Natural killer cell (primary cell): ENCODE measurements at regions not wholly inside any gene's neighbourhood (a gene's known extent, or its start where the extent isn't known, plus 50 kb on each side); places are given as distances from the start of the nearest gene placed in this dataset.

Experiments used
- ATAC-seq, 3 donors: fragments of 150-1000 bp in 2 of 3; fragments of 200-7000 bp in 1 of 3; cut with Tn5 transposase; 1 replicate in 1 of 3; 2 replicates in 2 of 3; pipeline ENCODE4 v1.10.0; 2021; ENCODE audit warnings: mild to moderate bottlenecking in 2 of 3, moderate library complexity in 2 of 3
- DNase-seq, 2 donors: peaks; one replicate each; pipeline versions ENCODE4 v3.0.0 to v3.0.0-alpha.2; 2013 to 2021; ENCODE audit warnings: mixed read lengths in 1 of 2
- H3K27ac ChIP-seq: one replicate; pipeline ENCODE4 v1.5.1; 2013; ENCODE audit warnings: mild to moderate bottlenecking, low read length
- H3K27me3 ChIP-seq: one replicate; pipeline ENCODE4 v1.6.1; 2013; ENCODE audit warnings: low read length; ENCODE audit not compliant: control insufficient read depth, insufficient read depth
- H3K36me3 ChIP-seq: one replicate; pipeline ENCODE4 v1.6.1; 2013; ENCODE audit warnings: low read length; ENCODE audit not compliant: control insufficient read depth, insufficient read depth
- H3K4me1 ChIP-seq: one replicate; pipeline ENCODE4 v1.6.1; 2013; ENCODE audit warnings: low read length; ENCODE audit not compliant: control insufficient read depth, insufficient read depth
- H3K4me3 ChIP-seq: one replicate; pipeline ENCODE4 v1.5.1; 2013; ENCODE audit warnings: low read length
- H3K9me3 ChIP-seq: one replicate; pipeline ENCODE4 v1.6.1; 2013; ENCODE audit warnings: low read length; ENCODE audit not compliant: control insufficient read depth, insufficient read depth
- H3K27ac Mint-ChIP-seq, 2 donors: one replicate each; pipeline ENCODE4 v1.8.0; 2022; ENCODE audit warnings: mild to moderate bottlenecking in 2 of 2, mixed read lengths in 2 of 2, moderate library complexity in 1 of 2
- H3K27me3 Mint-ChIP-seq, 2 donors: one replicate each; pipeline ENCODE4 v1.8.0; 2022; ENCODE audit warnings: low read depth in 2 of 2, mixed read lengths in 2 of 2
- H3K36me3 Mint-ChIP-seq: one replicate; pipeline ENCODE4 v1.8.0; 2022; ENCODE audit warnings: mixed read lengths
- H3K4me1 Mint-ChIP-seq, 2 donors: one replicate each; pipeline ENCODE4 v1.8.0; 2022; ENCODE audit warnings: mixed read lengths in 2 of 2
- H3K4me3 Mint-ChIP-seq: one replicate; pipeline ENCODE4 v1.8.0; 2022; ENCODE audit warnings: mild to moderate bottlenecking, moderate library complexity, mixed read lengths
- H3K9me3 Mint-ChIP-seq, 2 donors: one replicate each; pipeline ENCODE4 v1.8.0; 2022; ENCODE audit warnings: mixed read lengths in 2 of 2
- CTCF ChIP-seq: fragments of 200-600 bp; IDR thresholded peaks from one replicate; pipeline ENCODE4 v1.8.0; 2022; ENCODE audit warnings: antibody characterized with exemption
- WGBS: methylation state at CpG from one replicate; pipeline ENCODE4 v1.1.7; 2013; ENCODE audit warnings: missing lambda C conversion rate; ENCODE audit not compliant: insufficient coverage; 5-methylcytosine and 5-hydroxymethylcytosine counted together
- intact Hi-C: fragments of 100-400 bp; cut with micrococcal nuclease; formaldehyde crosslinking; loops from one replicate; pipeline ENCODE4 v1.14.2; 2022

DNA sequence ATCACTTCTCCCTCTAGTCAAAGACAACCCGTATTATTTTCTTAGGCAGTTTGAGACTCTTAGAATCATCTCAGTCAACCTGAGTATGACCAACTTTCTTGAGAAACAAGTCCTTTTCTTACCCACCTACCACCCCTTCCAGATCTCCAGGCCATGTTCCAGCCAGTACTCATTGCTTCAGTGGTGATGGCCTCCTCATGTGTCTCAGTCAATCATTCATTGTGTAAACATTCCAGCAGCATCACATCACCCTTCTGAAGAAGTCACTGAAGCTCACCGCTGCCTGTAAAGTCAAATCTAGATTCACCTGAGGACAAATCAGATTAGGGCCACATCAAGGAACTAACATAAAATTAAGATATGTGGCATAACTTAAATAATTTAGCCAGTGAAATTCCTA, 467.2 kb upstream of the NRP1 start:
- peaks cover 2 to 4% of the 10 kb centered on the region in 2 donors for H3K4me1 Mint-ChIP-seq
- peaks cover 0 to 5% of the 10 kb centered on the region in 2 donors for H3K27me3 Mint-ChIP-seq
- 96% methylated on average over 2 of the region's 2 CpGs for WGBS
- no peak for ATAC-seq
- TF ChIP-seq CTCF: no peak
- no peaks in the 10 kb centered on the region for H3K9me3 Mint-ChIP-seq
- no peak for DNase-seq
- H3K36me3 Mint-ChIP-seq: no peaks in the 10 kb centered on the region
- no peak overlapping the region for H3K27ac ChIP-seq
- no peak overlapping the region for H3K4me3 Mint-ChIP-seq
- H3K27ac Mint-ChIP-seq: no peak overlapping the region
- no peaks in the 10 kb centered on the region for H3K36me3 ChIP-seq
- H3K4me3 ChIP-seq: no peak overlapping the region
- H3K9me3 ChIP-seq: no peaks in the 10 kb centered on the region
- intact Hi-C loops: no loop called here
- peaks cover 4% of the 10 kb centered on the region for H3K4me1 ChIP-seq
- no peaks in the 10 kb centered on the region for H3K27me3 ChIP-seq

GRCh38 chr10:33800986-33801385, 466.5 kb upstream of the NRP1 start:
- Mint-ChIP-seq H3K9me3 (no peaks in the 10 kb centered on the region), H3K36me3 (no peaks in the 10 kb centered on the region), H3K27me3 (peaks cover 0 to 5% of the 10 kb centered on the region in 2 donors), H3K4me3 (no peak overlapping the region), H3K4me1 (peaks cover 8 to 9% of the 10 kb centered on the region in 2 donors), H3K27ac (no peak overlapping the region)
- Histone ChIP-seq H3K9me3 (no peaks in the 10 kb centered on the region), H3K4me1 (peaks cover 9% of the 10 kb centered on the region), H3K27ac (no peak overlapping the region), H3K36me3 (no peaks in the 10 kb centered on the region), H3K27me3 (no peaks in the 10 kb centered on the region), H3K4me3 (no peak overlapping the region)
- DNase-seq: no peak
- no peak for ATAC-seq
- TF ChIP-seq CTCF: no peak
- intact Hi-C loops: no loop called here

DNA sequence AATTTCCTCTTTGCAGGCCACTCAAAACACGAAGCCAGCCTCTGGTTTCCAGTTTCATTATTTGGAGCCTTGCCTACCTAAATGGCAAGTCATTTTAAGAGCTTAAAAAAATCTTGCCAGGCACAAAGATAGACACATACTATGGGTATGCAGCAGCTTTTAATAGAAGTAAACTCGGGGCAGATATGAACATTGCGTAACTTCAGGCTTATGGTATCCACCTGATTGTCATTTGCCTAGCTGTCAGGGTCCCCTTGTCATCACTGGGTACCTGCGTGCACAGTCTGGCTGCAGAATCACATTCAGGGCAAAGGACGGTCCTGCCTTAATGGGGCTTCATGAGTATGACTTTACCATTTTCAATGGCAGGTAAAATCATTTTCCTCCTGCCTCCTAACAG, 466.1 kb upstream of the NRP1 start:
- intact Hi-C loops: no loop called here
- peaks cover 13% of the 10 kb centered on the region for H3K4me1 ChIP-seq
- no peak overlapping the region for H3K4me3 Mint-ChIP-seq
- no peak overlapping the region for H3K27ac Mint-ChIP-seq
- H3K9me3 ChIP-seq: no peaks in the 10 kb centered on the region
- WGBS: 83% methylated on average over 5 of the region's 5 CpGs
- H3K9me3 Mint-ChIP-seq: no peaks in the 10 kb centered on the region
- peaks cover 13 to 14% of the 10 kb centered on the region in 2 donors for H3K4me1 Mint-ChIP-seq
- ATAC-seq: no peak
- no peaks in the 10 kb centered on the region for H3K27me3 ChIP-seq
- DNase-seq: no peak
- H3K36me3 Mint-ChIP-seq: no peaks in the 10 kb centered on the region
- H3K4me3 ChIP-seq: no peak overlapping the region
- peaks cover 0 to 5% of the 10 kb centered on the region in 2 donors for H3K27me3 Mint-ChIP-seq
- H3K27ac ChIP-seq: no peak overlapping the region
- no peak for TF ChIP-seq CTCF
- no peaks in the 10 kb centered on the region for H3K36me3 ChIP-seq

DNA sequence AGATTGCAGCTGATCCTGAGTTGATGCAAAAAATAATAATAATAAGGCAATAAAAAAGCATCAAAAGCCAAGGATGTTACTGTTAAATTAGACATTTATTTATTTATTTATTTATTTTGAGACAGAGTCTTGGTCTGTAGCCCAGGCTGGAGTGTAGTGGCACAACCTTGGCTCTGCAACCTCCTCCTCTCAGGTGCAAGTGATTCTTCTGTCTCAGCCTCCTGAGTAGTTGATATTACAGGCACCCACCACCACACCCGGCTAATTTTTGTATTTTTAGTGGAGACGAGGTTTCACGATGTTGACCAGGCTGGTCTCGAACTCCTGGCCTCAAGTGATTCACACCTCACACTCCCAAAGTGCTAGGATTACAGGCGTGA, 465.5 kb upstream of the NRP1 start:
- Mint-ChIP-seq H3K27ac (no peak overlapping the region), H3K9me3 (no peaks in the 10 kb centered on the region), H3K27me3 (peaks cover 0 to 5% of the 10 kb centered on the region in 2 donors), H3K4me3 (no peak overlapping the region), H3K4me1 (peaks cover 19 to 20% of the 10 kb centered on the region in 2 donors), H3K36me3 (no peaks in the 10 kb centered on the region)
- Histone ChIP-seq H3K4me3 (no peak overlapping the region), H3K36me3 (no peaks in the 10 kb centered on the region), H3K9me3 (no peaks in the 10 kb centered on the region), H3K27me3 (no peaks in the 10 kb centered on the region), H3K4me1 (peaks cover 15% of the 10 kb centered on the region), H3K27ac (no peak overlapping the region)
- TF ChIP-seq CTCF: no peak
- 67% methylated on average over 4 of the region's 5 CpGs for WGBS
- no peak for ATAC-seq
- intact Hi-C loops: loop anchor here (5.0 kb wide), 1 partner anchor 58 kb away; no protein-coding TSS in a partner anchor
- no peak for DNase-seq
